HCT116 (cell line): ENCODE measurements at regions not wholly inside any gene's neighbourhood (a gene's known extent, or its start where the extent isn't known, plus 50 kb on each side); places are given as distances from the start of the nearest gene placed in this dataset.

Experiments used
- ATAC-seq: fragments of 200-7000 bp; cut with Tn5 transposase; 2 replicates; pipeline ENCODE4 v1.9.1; 2020; ENCODE audit warnings: mild to moderate bottlenecking, moderate library complexity
- BruUV-seq: library from RNA; stranded (reverse); fragments of 400-500 nt; replicated peaks from 2 replicates; lab custom pipeline; 2021; lab: Mats Ljungman, UMichigan
- CTCF ChIA-PET: fragments of 300-600 bp; sonication (Branson Sonifier 250); formaldehyde crosslinking; loops from one replicate; lab custom pipeline; 2021; ENCODE audit warnings: antibody characterized with exemption; lab: Charles Lee
- POLR2A ChIA-PET: fragments of 300-600, 350-600 bp; sonication (Branson Sonifier 250); formaldehyde crosslinking; loops from one replicate; lab custom pipeline; 2021; ENCODE audit warnings: antibody characterized with exemption; lab: Charles Lee
- RAD21 ChIA-PET, 2 experiments: fragments of 300-600 bp; sonication (Branson Sonifier 250); formaldehyde crosslinking; loops; one replicate each; lab custom pipeline; 2023; ENCODE audit warnings: low total read pairs in 2 of 2; ENCODE audit not compliant: uncharacterized antibody in 2 of 2, unreplicated experiment in 2 of 2, low non-redundant PET in 1 of 2; lab: Charles Lee
- DNase-seq: peaks from one replicate; pipeline ENCODE4 v3.0.0-alpha.2; 2010; ENCODE audit warnings: low read depth, low spot score
- H2AFZ ChIP-seq: fragments of 200-600 bp; shearing (Covaris generic), sonication (generic); 2 replicates; pipeline ENCODE4 v1.6.1; 2017; ENCODE audit warnings: low read depth, mixed run types, mixed read lengths, antibody characterized with exemption, low read length; ENCODE audit not compliant: poor library complexity, severe bottlenecking
- H3K27ac ChIP-seq: 2 replicates; pipeline ENCODE4 v1.5.1; 2012; ENCODE audit warnings: low read depth, low read length
- H3K27me3 ChIP-seq: fragments of 200-600 bp; sonication (generic); 2 replicates; pipeline ENCODE4 v1.6.1; 2016; ENCODE audit warnings: mixed run types, low read length, mixed read lengths; ENCODE audit not compliant: insufficient read depth
- H3K36me3 ChIP-seq, 2 experiments: fragments of 200-500 bp in 1 of 2; fragments of 200-600 bp in 1 of 2; sonication (Bioruptor generic) in 1 of 2; sonication (generic) in 1 of 2; 2 replicates each; pipeline versions ENCODE4 v1.5.1 to v1.6.1; 2014 to 2016; ENCODE audit warnings: low read length in 2 of 2, inconsistent platforms in 1 of 2, mixed read lengths in 1 of 2, mixed run types in 1 of 2; ENCODE audit not compliant: insufficient read depth in 2 of 2, control insufficient read depth in 1 of 2
- H3K4me1 ChIP-seq, 2 experiments: fragments of 200-600 bp in 1 of 2; sonication (generic) in 1 of 2; 2 replicates each; pipeline versions ENCODE4 v1.5.1 to v1.6.1; 2012 to 2017; ENCODE audit warnings: low read length in 2 of 2, inconsistent platforms in 1 of 2, mild to moderate bottlenecking in 1 of 2, mixed read lengths in 1 of 2, mixed run types in 1 of 2, moderate library complexity in 1 of 2; ENCODE audit not compliant: insufficient read depth in 2 of 2, control insufficient read depth in 1 of 2
- H3K4me2 ChIP-seq: fragments of 200-600 bp; sonication (generic); 2 replicates; pipeline ENCODE4 v1.6.1; 2017; ENCODE audit warnings: mixed run types, low read length, mixed read lengths
- H3K4me3 ChIP-seq, 2 experiments: fragments of 200-600 bp in 1 of 2; sonication (generic) in 1 of 2; replicated peaks in 1 of 2; 2 replicates each; pipeline ENCODE4 v1.5.1; 2011 to 2016; ENCODE audit warnings: low read length in 2 of 2, control low read depth in 1 of 2, low read depth in 1 of 2, mild to moderate bottlenecking in 1 of 2, mixed read lengths in 1 of 2, mixed run types in 1 of 2
- H3K79me2 ChIP-seq: fragments of 200-600 bp; sonication (generic); 2 replicates; pipeline ENCODE4 v1.6.1; 2017; ENCODE audit warnings: mild to moderate bottlenecking, mixed run types, low read length, moderate library complexity, mixed read lengths; ENCODE audit not compliant: insufficient read depth
- H3K9ac ChIP-seq: fragments of 200-600 bp; sonication (generic); 2 replicates; pipeline ENCODE4 v1.6.1; 2016; ENCODE audit warnings: low read length, mixed read lengths
- H3K9me2 ChIP-seq: fragments of 200-600 bp; sonication (generic), shearing (Covaris generic); 2 replicates; pipeline ENCODE4 v1.6.1; 2017; ENCODE audit warnings: mixed run types, mild to moderate bottlenecking, moderate library complexity; ENCODE audit not compliant: insufficient read depth
- H3K9me3 ChIP-seq, 2 experiments: fragments of 200-500 bp in 1 of 2; fragments of 200-600 bp in 1 of 2; sonication (Bioruptor generic) in 1 of 2; sonication (generic) in 1 of 2; 2 replicates each; pipeline ENCODE4 v1.6.1; 2014 to 2017; ENCODE audit warnings: low read length in 2 of 2, mixed read lengths in 2 of 2, inconsistent platforms in 1 of 2, low read depth in 1 of 2, mild to moderate bottlenecking in 1 of 2, mixed run types in 1 of 2, moderate library complexity in 1 of 2; ENCODE audit not compliant: control insufficient read depth in 1 of 2, insufficient read depth in 1 of 2
- H4K20me1 ChIP-seq: fragments of 200-600 bp; sonication (generic), shearing (Covaris generic); 2 replicates; pipeline ENCODE4 v1.6.1; 2017; ENCODE audit warnings: mixed run types, mild to moderate bottlenecking, moderate library complexity; ENCODE audit not compliant: insufficient read depth
- ATF3 ChIP-seq: IDR thresholded peaks from 2 replicates; pipeline ENCODE4 v1.6.1; 2012
- CBX3 ChIP-seq: IDR thresholded peaks from 2 replicates; pipeline ENCODE4 v1.6.1; 2012; ENCODE audit warnings: low read depth
- CEBPB ChIP-seq: IDR thresholded peaks from 2 replicates; pipeline ENCODE4 v1.6.1; 2012; ENCODE audit warnings: low read depth
- EZH2 ChIP-seq: fragments of 200-600 bp; sonication (generic); IDR thresholded peaks from 2 replicates; pipeline ENCODE4 v1.6.1; 2017; ENCODE audit warnings: antibody characterized with exemption, mixed run types
- EZH2phosphoT487 ChIP-seq: fragments of 200-600 bp; IDR thresholded peaks from 2 replicates; pipeline ENCODE4 v1.6.1; 2018; ENCODE audit warnings: antibody characterized with exemption, borderline replicate concordance
- FOSL1 ChIP-seq: IDR thresholded peaks from 2 replicates; pipeline ENCODE4 v1.6.1; 2012; ENCODE audit warnings: low read depth
- JUND ChIP-seq: IDR thresholded peaks from 2 replicates; pipeline ENCODE4 v1.6.1; 2012
- MAX ChIP-seq: IDR thresholded peaks from 2 replicates; pipeline ENCODE4 v1.6.1; 2012
- POLR2A ChIP-seq: IDR thresholded peaks from 2 replicates; pipeline ENCODE4 v1.7.0; 2011; ENCODE audit warnings: borderline replicate concordance; ENCODE audit not compliant: insufficient read depth, insufficient read length; ENCODE audit errors: extremely low read depth
- POLR2AphosphoS5 ChIP-seq: IDR thresholded peaks from 2 replicates; pipeline ENCODE4 v1.6.1; 2011; ENCODE audit warnings: mild to moderate bottlenecking, low read depth, low read length, moderate library complexity
- RAD21 ChIP-seq: IDR thresholded peaks from 2 replicates; pipeline ENCODE4 v1.6.1; 2012; ENCODE audit warnings: low read depth, mild to moderate bottlenecking
- REST ChIP-seq: IDR thresholded peaks from 2 replicates; pipeline ENCODE4 v1.6.1; 2012; ENCODE audit warnings: low read depth
- SIN3A ChIP-seq: IDR thresholded peaks from 2 replicates; pipeline ENCODE4 v1.6.1; 2012; ENCODE audit warnings: low read depth
- SRF ChIP-seq: IDR thresholded peaks from 2 replicates; pipeline ENCODE4 v1.6.1; 2012; ENCODE audit warnings: low read depth
- TCF7L2 ChIP-seq: IDR thresholded peaks from 2 replicates; pipeline ENCODE4 v1.7.0; 2011; ENCODE audit warnings: borderline replicate concordance, inconsistent platforms; ENCODE audit not compliant: insufficient read depth, insufficient read length; ENCODE audit errors: extremely low read depth
- YY1 ChIP-seq: IDR thresholded peaks from 2 replicates; pipeline ENCODE4 v1.6.1; 2011; ENCODE audit warnings: low read length, low read depth, moderate library complexity, mild to moderate bottlenecking; ENCODE audit not compliant: insufficient replicate concordance; ENCODE audit errors: extremely low read depth
- ZBTB33 ChIP-seq: IDR thresholded peaks from 2 replicates; pipeline ENCODE4 v1.6.1; 2011; ENCODE audit warnings: mild to moderate bottlenecking, low read length, moderate library complexity; ENCODE audit not compliant: insufficient replicate concordance; ENCODE audit errors: extremely low read depth
- ZFX ChIP-seq: fragments of 450-650 bp; IDR thresholded peaks from 2 replicates; pipeline ENCODE4 v1.6.1; 2017
- ZNF274 ChIP-seq: fragments of 200-500 bp; sonication (Bioruptor generic); IDR thresholded peaks from 2 replicates; pipeline ENCODE4 v1.6.1; 2014; ENCODE audit warnings: mild to moderate bottlenecking, low read depth, low read length, inconsistent platforms
- intact Hi-C: fragments of 100-400 bp; cut with micrococcal nuclease; formaldehyde crosslinking; loops from 2 replicates; pipeline ENCODE4 v1.10.0; 2022

DNA sequence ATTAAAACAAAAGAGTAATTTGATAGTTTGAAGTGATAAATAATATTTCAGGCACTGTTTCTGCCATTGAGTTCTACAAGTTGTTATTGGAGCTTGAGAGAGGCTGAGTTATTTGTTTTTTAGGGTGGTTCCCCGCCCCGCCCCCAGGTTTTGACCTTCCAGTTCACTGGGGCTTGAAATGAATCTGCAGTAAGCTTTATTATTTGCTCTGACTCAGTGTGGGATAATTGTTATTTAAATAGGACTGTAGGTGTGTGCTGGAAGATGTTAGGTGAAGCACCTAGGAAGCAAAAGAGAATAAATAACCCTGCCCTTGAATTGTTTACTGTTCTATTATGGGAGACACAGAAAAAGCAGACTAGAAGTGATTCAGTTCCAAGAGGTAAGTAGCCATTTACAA is 81.2 kb upstream of the KCNIP4 start (continued):
- TF ChIP-seq ZFX (no peak), CEBPB (no peak)
- TF ChIP-seq, all 23 proteins: peak for 0

- Histone ChIP-seq H2AFZ (no peak overlapping the region), H3K9ac (no peak overlapping the region), H3K36me3 (no peaks in the 10 kb centered on the region), H3K9me2 (no peaks in the 10 kb centered on the region), H3K4me3 (no peak overlapping the region), H3K27ac (no peak overlapping the region), H3K27me3 (no peaks in the 10 kb centered on the region), H3K79me2 (no peaks in the 10 kb centered on the region), H3K4me2 (no peak overlapping the region), H3K9me3 (no peaks in the 10 kb centered on the region; a peak in 1 of 4 replicates), H3K4me1 (no peaks in the 10 kb centered on the region), H4K20me1 (no peaks in the 10 kb centered on the region)
- BruUV-seq = no TSS peak
- DNase-seq (no peak), ATAC-seq (no peak)
- intact Hi-C loops = no loop called here
- TF ChIP-seq CEBPB (no peak), EZH2 (no peak), FOSL1 (no peak), YY1 (no peak), MAX (no peak), REST (no peak), JUND (no peak), TCF7L2 (no peak), RAD21 (no peak), SIN3A (no peak), ZNF274 (no peak), POLR2A (no peak), ZBTB33 (no peak), EZH2phosphoT487 (no peak), ATF3 (no peak), POLR2AphosphoS5 (no peak), ZFX (no peak), SRF (no peak), CBX3 (no peak)
- ChIA-PET RAD21 (no interaction called here), CTCF (no interaction called here), POLR2A (no interaction called here)
These were observed 72.5 kb upstream of the KCNIP4 start for GRCh38 chr4:22021106-22021505.
